Ovary (tissue), 3 donors: ENCODE measurements at regions not wholly inside any gene's neighbourhood (a gene's known extent, or its start where the extent isn't known, plus 50 kb on each side); places are given as distances from the start of the nearest gene placed in this dataset.

Source experiments
- POLR2A ChIP-seq: fragments of 450-650 bp; IDR thresholded peaks from one replicate; pipeline ENCODE4 v1.6.1; 2017; ENCODE audit warnings: antibody characterized with exemption, mild to moderate bottlenecking, moderate library complexity
- TF ChIP-seq, protein P1 (sequence below), 3 donors: fragments of 450-650 bp in 2 of 3; fragments of 200-600 bp in 1 of 3; IDR thresholded peaks; one replicate each; pipeline versions ENCODE4 v1.5.1 to v1.8.0; 2016 to 2022; ENCODE audit warnings: antibody characterized with exemption in 3 of 3, mild to moderate bottlenecking in 1 of 3
- donor health status: DM: no; HTN: no; CAD: no.

DNA sequence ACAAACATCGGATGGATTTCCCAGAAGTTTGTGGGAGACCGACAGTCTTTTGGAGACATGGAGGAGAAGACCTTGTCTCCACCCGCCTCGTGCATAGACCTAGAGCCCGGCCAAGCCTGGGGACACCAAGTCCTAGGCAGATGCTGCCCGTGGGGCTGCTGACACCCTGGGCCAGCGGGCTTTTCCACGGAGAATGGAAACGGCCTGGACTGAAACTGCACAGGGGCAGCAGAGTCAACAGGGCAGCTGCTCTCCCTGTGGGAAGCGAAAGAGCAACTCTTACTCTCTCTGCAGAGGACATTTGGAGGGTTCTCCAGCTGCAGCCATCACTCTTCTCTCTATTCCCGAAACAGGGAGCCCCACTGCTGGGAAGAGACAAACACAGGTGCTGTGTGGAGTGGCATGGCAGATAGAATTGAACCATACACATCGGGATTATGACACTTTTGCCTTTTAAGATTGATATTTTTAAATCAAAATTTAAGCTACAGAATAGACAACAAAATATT, 401.2 kb downstream of the THBS2 start:
- TF ChIP-seq, protein P1, sequence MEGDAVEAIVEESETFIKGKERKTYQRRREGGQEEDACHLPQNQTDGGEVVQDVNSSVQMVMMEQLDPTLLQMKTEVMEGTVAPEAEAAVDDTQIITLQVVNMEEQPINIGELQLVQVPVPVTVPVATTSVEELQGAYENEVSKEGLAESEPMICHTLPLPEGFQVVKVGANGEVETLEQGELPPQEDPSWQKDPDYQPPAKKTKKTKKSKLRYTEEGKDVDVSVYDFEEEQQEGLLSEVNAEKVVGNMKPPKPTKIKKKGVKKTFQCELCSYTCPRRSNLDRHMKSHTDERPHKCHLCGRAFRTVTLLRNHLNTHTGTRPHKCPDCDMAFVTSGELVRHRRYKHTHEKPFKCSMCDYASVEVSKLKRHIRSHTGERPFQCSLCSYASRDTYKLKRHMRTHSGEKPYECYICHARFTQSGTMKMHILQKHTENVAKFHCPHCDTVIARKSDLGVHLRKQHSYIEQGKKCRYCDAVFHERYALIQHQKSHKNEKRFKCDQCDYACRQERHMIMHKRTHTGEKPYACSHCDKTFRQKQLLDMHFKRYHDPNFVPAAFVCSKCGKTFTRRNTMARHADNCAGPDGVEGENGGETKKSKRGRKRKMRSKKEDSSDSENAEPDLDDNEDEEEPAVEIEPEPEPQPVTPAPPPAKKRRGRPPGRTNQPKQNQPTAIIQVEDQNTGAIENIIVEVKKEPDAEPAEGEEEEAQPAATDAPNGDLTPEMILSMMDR (IDR thresholded peaks at IDR 0.05), result no peak
- TF ChIP-seq POLR2A, result no peak
